ENCODE measurements at regions not wholly inside any gene's neighbourhood (a gene's known extent, or its start where the extent isn't known, plus 50 kb on each side); places are given as distances from the start of the nearest gene placed in this dataset.
A peak's percentile ranks its signal among the peaks of the same experiment; 100 is the strongest.
"Not testable (repeated sequence)": the region's sequence is repeated elsewhere in the genome, so short reads cannot be mapped to it uniquely, and the experiment has no call there.

DNA sequence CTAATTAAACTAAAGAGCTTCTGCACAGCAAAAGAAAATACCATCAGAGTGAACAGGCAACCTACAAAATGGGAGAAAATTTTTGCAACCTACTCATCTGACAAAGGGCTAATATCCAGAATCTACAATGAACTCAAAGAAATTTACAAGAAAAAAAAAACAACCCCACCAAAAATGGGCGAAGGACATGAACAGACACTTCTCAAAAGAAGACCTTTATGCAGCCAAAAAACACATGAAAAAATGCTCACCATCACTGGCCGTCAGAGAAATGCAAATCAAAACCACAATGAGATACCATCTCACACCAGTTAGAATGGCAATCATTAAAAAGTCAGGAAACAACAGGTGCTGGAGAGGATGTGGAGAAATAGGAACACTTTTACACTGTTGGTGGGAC, 100.7 kb downstream of the GPX5 start:
- not testable (repeated sequence) for DNase-seq

DNA sequence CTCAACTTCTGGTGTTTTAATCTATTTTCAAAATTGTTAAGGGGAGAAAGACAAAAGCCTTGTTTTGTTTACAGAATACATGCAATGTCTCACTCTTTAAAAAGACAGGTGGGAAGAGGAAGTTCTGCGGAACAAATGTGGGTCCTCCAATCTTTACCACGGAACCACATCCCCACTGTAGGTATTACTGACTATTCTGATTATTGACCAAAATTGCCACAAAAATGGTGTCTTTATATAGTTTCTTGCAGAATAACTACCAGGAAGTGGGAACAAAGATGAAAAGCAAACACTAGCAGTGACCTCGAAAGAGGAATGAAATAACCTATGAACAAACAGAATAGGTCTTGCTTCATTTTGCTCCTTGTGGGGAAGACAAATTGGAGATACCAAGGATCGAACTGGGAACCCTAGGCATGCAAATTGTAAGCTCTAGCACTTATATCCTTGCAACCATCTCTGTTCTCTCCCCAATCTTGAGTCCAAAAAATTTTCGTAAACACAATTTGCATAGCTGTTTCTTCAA, 106.7 kb downstream of the GPX5 start:
- DNase-seq: no peak

DNA sequence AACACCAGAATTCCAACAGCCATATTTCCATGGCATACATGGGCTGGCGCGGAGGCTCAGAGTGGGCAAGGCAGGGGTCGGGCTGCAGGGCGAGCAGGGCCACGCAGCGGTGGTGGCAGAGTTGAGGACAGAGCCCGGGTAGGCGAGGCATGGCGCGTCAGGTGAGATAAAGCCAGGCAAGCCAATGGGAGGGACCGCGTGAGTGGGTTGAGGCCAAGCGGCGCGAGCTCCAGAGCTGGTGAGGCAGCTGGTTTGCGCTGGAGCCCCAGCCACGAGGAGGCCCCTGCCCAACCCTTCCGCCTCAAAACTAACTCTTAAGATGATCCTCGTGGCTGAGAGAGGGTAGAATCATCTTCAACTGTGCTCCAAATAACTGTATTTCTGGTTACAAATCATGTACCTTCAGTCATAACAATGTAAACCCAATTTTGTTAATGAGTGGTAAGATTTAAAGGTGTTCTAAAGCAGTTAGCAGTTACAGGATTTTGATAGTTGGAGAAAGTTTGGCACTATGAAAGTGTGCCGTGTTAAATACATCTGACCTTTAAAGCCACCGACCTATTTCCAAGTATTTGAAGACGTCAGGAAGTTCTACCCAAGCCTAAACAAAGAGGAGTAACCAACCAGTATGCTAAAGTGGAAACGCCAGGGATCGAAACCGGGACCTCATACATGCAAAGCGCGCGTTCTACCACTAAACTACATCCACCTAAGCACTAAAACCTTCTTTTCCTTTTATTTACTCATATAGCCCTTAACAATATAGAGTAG, 107.9 kb downstream of the GPX5 start:
- DNase-seq: no peak

DNA sequence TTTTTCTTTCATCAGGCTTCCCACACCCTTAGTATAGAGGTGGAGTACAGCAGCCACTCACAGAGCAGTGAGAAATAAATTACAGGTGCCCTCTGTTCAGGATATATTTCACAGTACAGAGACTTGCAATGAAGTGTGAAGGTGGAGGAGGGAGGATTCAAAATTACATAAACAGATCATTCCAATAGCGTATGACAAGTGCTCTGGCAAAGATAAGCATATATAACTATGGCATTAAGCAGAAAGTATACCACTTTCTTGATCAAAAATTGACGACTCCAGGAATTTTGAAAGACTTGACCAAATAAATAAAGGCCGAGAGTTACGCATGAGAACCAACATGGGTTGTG, 108.7 kb downstream of the GPX5 start:
- no peak for DNase-seq

DNA sequence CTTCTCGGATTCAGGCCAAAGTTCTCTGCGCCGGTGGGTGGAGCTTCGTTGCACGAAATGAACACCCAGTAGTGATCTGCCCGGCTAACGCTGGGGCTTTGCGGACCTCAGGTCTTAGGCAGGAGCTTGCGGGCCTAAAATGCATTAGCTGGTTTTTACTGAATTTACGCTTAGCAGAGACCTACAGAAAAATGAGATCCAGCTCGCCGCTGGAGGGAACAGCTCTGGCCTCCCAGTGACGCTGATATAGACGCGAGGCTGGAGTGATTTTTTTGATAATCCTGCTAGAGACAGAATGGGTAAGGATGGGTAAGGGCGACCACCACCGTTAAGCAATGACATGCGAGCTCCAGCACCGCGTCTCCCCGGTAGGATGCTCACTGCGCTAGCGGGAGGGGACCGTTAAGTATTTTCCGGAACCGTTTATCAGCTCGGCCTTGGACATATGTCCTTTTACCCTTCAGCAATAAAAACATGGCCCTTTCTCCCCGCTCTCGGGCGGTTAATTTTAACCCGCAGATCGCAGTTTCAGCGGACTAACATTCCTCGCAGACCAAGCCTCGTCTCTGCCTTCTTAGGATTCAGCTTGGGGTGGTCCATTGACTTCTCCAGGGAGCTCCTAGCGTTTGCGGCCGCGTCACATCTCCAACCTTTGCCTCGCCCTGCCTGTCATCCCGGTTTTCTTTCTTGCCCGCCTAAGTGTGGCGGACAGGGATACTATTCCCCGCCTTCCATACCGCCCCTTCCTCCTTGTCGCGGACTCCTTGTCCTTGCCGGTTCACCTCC, 109.3 kb downstream of the GPX5 start:
- no peak for DNase-seq

DNA sequence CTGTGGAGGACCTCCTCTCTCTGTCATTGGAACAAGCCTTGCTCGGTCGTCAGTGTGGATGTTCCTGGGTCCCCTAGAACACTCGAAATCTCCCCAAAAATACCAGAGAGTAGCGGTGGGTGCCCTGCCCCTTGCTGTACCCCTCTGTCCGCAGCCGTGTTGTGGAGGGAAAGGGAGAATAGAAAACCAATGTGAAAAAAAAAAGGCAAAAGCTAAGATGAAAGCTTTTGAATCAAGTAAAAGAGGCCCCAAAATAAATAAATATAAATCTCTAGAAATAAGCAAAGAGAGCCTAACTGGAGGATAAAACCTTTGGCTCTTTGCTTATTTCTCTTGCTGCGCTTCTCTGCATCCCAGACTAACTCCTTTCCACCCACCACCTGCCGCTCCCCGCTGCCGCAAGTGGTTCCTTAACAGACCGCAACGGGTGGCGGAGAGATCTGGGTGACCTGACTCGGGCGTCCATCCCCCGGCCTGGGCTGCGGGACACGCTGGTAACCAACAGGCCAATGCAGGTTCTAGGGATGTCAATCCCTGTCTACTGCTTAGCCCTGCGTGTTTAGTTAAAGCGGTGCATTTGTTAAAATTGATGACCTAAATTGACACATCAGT, 110.0 kb downstream of the GPX5 start:
- DNase-seq: no peak

DNA sequence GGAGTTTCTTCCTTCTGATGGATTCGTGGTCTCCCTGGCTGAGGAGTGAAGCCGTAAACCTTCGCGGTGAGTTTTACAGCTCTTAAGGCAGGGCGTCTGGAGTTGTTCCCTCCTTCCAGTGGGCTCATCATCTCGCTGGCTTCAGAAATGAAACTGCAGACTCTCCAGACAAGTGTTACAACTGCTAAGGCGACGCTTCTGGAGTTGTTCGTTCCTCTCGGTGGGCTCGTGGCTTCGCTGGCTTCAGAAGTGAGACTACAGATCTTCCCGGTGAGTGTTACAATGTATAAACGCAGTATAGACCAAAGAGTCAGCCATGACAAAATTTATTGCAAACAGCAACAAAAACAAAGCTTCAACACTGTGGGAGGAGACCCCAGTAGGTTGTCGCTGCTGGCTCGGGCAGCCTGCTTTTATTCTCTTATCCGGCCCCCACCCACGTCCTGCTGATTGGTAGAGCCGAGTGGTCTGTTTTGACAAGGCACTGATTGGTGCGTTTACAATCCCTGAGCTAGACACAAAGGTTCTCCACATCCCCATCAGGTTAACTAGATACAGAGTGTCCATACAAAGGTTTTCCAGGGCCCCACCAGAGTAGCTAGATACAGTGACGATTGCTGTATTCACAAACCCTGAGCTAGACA, 113.2 kb downstream of the GPX5 start:
- DNase-seq: no peak

DNA sequence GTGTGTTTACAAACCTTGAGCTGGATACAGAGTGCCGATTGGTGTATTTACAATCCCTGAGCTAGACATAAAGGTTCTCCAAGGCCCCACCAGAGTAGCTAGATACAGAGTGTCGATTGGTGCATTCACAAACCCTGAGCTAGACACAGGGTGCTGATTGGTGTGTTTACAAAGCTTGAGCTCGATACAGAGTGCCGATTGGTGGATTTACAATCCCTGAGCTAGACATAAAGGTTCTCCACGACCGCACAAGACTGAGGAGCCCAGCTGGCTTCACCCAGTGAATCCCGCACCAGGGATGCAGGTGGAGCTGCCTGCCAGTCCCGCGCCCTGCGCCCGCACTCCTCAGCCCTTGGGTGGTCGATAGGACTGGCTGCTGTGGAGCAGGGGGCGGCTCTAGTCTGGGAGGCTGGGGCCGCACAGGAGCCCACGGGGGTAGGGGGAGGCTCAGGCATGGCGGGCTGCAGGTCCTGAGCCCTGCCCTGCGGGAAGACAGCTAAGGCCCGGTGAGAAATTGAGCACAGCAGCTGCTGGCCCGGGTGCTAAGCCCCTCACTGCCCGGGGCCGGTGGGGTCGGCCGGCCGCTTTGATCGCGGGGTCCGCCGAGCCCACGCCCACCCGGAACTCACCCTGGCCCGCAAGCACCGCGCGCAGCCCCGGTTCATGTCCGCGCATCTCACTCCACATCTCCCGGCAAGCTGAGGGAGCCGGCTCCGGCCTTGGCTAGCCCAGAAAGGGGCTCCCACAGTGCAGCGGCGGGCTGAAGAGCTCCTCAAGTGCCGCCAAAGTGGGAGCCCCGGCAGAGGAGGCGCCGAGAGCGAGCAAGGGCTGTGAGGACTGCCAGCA, 114.0 kb downstream of the GPX5 start:
- DNase-seq: not testable (repeated sequence)

DNA sequence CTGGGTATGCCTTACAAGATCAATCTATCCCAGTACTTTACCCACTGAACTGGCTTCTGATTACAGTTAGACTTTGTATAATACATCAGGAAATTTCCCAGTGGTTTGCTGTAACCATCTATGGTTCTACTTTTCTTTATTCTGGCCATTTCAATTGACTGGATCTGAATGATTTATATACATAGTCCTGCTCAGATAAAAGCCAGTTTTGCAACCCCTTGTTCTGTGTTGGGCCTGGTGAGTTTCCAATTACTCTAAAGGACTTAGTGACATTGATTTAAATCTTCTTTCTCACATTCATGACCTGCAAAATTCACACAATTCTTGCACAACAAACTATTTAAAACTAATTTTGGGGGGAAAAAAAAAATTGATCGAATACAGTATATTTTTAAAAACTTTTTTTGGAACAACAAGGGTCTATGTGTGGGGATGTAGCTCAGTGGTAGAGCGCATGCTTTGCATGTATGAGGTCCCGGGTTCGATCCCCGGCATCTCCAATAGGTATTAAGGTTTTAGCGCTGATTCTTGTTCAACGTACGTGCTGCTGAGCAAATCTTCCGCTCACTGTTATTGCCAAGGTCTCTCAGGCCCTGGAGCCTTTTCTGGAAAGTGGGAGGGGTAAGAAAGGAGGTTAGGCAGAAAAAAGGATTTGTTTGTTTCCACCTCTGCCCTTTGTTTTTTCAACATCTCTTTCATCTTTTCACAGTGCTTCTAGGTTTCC, 117.5 kb downstream of the GPX5 start:
- peak; percentile 56 for DNase-seq

DNA sequence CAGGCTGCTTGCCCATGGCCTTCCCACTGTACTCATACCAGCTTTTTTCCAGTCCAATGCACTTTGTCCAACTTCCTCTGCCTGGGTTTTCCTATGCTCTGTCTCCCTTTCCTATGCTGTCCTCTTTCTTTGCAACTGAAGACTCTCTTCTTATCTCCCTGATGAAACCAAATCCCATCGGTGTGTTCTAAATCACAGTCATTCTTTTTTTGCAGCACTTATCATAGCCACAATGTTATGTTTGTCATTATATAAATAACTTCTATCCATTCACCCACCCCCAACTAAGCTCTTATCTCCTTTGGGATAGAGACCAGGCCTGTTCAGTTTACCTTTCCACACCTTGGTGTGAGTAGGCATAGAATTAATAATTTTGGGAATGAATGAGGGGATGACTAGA, 121.0 kb downstream of the GPX5 start:
- DNase-seq: no peak

DNA sequence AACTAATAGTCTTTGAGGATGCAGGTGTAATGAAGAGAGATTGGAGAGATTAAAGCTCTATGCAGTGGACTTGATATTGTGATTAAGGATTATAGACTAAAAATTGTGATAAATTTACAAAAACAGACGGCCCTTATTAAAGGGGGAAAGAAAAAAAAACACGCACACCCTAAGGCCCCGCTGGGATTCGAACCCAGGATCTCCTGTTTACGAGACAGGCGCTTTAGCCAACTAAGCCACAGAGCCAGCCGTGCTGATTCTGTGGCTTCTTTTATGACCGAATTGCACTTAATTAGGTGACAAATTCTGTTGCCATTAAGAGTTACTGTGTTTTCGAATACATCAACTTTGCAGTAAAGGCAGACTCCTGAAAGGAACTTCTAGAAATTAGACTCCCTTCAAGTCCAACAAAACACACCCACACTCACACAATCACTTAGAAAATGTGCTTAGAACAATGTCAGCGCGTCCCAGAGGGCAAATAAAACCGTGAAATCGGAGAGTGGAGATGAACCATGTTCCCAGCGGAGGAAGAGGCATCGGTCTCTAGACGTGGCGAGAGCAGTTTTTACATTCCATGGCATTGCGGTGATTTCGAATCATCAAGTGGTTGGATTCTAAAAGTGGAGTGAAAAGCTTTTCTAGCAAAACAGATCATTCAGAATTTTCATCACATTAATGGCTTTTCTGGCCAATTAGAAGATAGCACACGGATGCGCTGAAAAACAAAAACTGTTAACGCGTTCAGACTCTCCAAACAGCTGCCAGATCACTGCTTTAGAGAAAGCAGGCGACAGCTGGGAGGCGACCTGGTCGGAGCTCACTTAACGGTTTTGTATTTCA, 122.6 kb downstream of the GPX5 start:
- DNase-seq: peak; percentile 50

DNA sequence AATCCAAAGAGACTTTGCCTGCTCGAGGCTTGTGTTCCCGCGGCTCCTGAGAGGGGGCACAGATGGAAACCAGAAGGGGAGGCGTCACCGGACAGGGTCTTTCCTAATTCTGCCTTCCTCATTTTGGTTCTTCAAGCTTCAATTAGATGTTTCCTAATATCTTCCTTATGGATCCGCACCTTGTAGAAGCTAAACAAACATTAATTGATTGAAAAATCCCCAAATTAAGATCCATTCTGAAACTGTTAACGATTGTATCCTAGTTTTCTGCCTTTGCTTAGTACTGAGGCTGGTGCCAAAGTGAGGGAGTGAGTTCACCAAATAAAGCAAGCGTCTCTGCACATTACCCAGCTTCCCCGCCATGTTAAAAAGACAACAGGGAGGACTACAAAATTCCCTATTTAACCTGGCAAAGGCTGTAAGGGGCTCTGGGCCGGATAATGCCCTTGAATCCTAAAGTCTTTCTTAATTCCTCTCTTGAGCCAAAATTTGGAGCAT, 123.2 kb downstream of the GPX5 start:
- DNase-seq: no peak

DNA sequence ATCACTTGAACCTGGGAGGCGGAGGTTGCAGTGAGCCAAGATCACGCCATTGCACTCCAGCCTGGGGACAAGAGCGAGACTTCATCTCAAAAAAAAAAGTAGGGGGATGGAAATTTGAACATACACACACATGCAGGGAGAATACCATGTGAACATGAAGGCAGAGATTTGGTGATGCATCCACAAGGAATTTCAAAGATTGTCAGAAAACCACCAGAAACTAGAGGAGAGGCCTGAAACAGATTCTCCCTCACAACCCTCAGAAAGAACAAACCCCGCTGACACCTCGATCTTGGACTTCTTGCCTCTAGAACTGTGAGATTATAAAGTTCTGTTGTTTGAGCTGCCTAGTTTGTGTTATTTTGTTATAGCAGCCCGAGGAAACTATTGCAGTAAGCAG, 125.5 kb downstream of the GPX5 start:
- DNase-seq: no peak

DNA sequence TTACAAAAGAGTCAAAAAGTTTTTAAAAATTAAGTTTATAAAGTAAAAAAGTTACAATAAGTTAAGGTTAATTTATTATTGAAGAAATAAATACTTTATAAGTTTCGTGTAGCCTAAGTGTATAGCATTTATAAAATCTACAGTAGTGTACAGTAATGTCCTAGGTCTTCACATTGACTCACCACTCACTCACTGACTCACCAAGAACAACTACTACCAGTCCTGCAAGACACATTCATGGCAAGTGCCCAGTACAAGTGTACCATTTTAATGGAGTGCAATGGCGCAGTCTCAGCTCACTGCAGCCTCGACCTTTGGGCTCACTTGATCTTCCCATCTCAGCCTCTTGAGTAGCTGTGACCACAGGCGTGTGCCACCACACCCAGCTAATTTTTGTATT, 128.2 kb downstream of the GPX5 start:
- no peak for DNase-seq

DNA sequence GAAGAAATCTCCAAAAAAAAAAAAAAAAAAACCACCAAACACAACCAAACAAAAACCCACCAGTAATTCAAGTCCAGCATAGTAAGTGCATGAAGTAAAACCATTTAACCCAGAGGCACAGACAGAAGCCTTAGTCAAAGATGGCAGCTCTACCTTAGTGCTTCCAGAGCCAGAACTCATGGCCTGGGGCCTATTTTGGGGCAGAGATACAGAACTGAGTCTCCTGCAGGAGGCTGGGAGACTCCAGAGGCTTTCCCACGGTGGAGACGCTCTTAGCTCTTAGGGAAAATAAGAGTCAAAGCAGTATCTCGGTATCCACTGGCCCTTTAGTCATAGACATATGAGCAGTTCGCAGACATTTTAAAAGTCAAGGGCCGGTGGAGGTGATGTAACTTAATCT, 129.5 kb downstream of the GPX5 start:
- DNase-seq: no peak

DNA sequence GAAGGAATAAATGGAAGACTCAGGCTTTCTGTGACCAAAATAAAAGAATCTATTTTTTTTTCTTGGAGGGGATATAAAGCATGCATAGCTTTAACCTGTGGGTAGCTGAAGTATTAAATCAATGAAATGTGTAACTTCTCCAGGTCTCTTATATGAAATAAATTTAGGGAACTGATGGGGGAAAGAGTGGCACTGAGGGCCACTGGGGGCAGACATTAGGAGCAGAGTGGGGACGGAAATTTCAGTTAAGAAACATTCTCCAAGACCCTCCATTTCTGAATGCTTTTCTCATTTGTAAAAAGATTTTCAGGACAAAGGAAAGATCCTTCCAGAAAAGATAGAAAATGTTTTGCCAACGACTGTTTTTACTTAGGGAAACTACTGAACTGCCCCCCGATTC, 131.0 kb downstream of the GPX5 start:
- DNase-seq: no peak

DNA sequence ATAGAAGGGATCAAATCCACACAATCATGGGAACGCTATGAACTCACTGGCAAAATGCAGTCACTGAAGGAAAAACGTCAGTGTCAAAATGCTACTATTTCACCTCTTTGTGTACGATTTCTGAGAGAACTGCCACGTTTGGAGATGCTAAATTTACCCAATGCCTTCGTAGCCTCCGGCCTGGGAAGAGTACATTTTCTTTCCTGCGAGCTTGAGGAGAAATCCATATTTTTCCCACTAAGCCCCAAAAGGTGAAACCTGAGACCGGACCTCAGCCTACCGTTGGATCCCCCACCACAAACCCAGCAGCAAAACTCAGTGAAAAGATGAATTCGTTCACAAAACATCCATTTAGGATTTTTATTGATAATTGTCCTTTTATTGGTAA, 131.7 kb downstream of the GPX5 start:
- DNase-seq: no peak

DNA sequence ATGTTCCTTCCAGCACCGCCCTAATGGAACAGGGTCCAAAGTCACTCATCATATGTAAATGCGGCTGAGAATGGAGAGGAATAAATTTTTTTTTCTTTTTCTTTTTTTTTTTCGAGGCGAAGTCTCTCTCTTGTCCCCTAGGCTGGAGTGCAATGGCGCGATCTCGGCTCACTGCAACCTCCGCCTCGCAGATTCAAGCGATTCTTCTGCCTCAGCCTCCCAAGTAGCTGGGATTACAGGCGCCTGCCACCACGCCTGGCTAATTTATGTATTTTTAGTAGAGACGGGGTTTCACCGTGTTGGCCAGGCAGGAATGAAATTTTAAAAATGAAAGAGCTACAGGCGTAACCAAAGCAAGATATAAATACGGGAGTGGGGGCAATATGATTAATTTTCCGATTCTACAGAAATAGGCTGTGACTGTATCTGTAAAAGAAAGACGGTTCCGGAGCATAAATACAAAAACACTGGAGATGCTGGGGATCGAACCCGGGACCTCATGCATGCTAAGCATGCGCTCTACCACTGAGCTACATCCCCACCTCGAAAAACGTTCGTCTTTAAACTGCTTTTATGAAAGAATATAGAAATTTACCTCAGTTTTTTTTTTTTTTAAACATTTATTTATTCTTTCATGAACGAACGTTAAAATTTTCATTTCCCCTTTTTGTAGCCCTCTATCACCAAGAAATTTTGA, 132.2 kb downstream of the GPX5 start:
- peak; percentile 15 for DNase-seq

DNA sequence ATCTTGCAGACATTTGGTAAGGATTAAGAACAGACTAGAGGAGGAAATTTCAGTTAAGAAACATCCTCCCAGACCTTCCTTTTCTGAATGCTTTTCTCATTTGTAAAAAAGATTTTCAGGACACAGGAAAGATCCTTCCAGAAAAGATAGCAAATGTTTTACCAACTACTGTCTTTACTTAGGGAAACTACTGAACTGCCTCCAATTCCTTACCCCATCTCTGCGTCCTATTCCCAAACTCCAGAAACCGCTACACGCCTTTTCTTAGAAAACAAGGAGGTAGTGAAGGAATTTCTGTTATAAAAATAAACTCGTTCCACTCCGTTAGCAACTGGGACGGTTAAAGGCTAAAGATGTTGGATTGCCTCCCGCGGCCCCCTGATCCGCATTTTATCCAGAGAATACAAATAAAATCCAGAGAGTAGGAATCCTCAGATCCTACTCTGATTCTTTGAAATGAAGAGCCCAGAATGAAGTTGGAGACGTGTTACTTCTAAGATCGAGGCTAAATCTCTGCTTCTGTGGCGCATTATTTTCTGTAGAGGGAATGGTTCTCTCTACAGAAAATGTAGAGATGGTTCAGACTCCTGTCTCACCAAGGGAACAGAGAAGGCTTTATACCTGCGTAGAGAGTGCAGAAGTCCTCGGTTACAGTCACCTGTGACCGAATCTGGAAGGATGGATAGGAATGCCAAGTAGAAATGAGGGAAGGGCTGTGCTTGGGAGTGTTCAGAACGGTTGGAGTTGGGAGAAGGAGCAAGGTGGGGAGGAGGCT, 133.0 kb downstream of the GPX5 start:
- no peak for DNase-seq

Measured in NCI-H446 treated with DMSO at 0.1 percent for 48 hours (cell line).